PC-9 (cell line): ENCODE measurements at regions not wholly inside any gene's neighbourhood (a gene's known extent, or its start where the extent isn't known, plus 50 kb on each side); places are given as distances from the start of the nearest gene placed in this dataset.

ENCODE experiments used
- BruUV-seq: library from RNA; stranded (reverse); fragments of 400-500 nt; replicated peaks from 2 replicates; lab custom pipeline; 2021; lab: Mats Ljungman, UMichigan
- CTCF ChIA-PET: fragments of 300-600 bp; sonication (Branson Sonifier 250); formaldehyde crosslinking; loops from one replicate; lab custom pipeline; 2022; ENCODE audit warnings: antibody characterized with exemption; lab: Charles Lee
- POLR2A ChIA-PET: fragments of 300-600 bp; sonication (Branson Sonifier 250); formaldehyde crosslinking; loops from one replicate; lab custom pipeline; 2022; ENCODE audit warnings: antibody characterized with exemption; ENCODE audit not compliant: unreplicated experiment; lab: Charles Lee
- DNase-seq, 2 experiments: peaks; one replicate each; pipeline versions ENCODE4 v3.0.0 to v3.0.0-alpha.2; 2015 to 2022; ENCODE audit warnings: mixed read lengths in 1 of 2
- H2AFZ ChIP-seq: fragments of 200-600 bp; sonication (generic); 2 replicates; pipeline ENCODE4 v1.8.1; 2017; ENCODE audit warnings: antibody characterized with exemption
- H3F3A ChIP-seq: fragments of 200-600 bp; sonication (generic); 2 replicates; pipeline ENCODE4 v1.8.1; 2017; ENCODE audit warnings: antibody characterized with exemption, mild to moderate bottlenecking, low read depth; ENCODE audit not compliant: insufficient read depth
- H3K27ac ChIP-seq: fragments of 200-600 bp; sonication (generic); 2 replicates; pipeline ENCODE4 v1.6.1; 2016; ENCODE audit warnings: mixed run types
- H3K27me3 ChIP-seq: fragments of 200-600 bp; sonication (generic); 2 replicates; pipeline ENCODE4 v1.6.1; 2016; ENCODE audit warnings: low read depth, mixed run types; ENCODE audit not compliant: insufficient read depth
- H3K36me3 ChIP-seq: fragments of 200-600 bp; sonication (generic); 2 replicates; pipeline ENCODE4 v1.6.1; 2016; ENCODE audit warnings: low read depth, mixed run types
- H3K4me1 ChIP-seq: fragments of 200-600 bp; sonication (generic); replicated peaks from 2 replicates; pipeline ENCODE4 v1.6.1; 2016; ENCODE audit warnings: mixed run types; ENCODE audit not compliant: insufficient read depth
- H3K4me2 ChIP-seq: fragments of 200-600 bp; sonication (generic); 2 replicates; pipeline ENCODE4 v1.6.1; 2017; ENCODE audit warnings: mixed run types
- H3K4me3 ChIP-seq: fragments of 200-600 bp; sonication (generic); 2 replicates; pipeline ENCODE4 v1.6.1; 2016; ENCODE audit warnings: mixed run types
- H3K79me2 ChIP-seq: fragments of 200-600 bp; sonication (generic); 2 replicates; pipeline ENCODE4 v1.6.1; 2017; ENCODE audit warnings: low read depth, mixed run types
- H3K9me2 ChIP-seq: fragments of 200-600 bp; sonication (generic); 2 replicates; pipeline ENCODE4 v1.8.1; 2017; ENCODE audit warnings: mild to moderate bottlenecking; ENCODE audit not compliant: insufficient read depth
- H3K9me3 ChIP-seq: fragments of 200-600 bp; sonication (generic); 2 replicates; pipeline ENCODE4 v1.8.1; 2016; ENCODE audit warnings: low read depth; ENCODE audit not compliant: insufficient read depth
- H4K20me1 ChIP-seq: fragments of 200-600 bp; sonication (generic); 2 replicates; pipeline ENCODE4 v1.8.1; 2017; ENCODE audit not compliant: insufficient read depth
- CTCF ChIP-seq: fragments of 200-600 bp; sonication (generic); conservative IDR thresholded peaks from 2 replicates; pipeline ENCODE4 v1.6.1; 2017; ENCODE audit warnings: mixed run types, antibody characterized with exemption, mild to moderate bottlenecking, moderate library complexity
- EZH2 ChIP-seq: fragments of 200-600 bp; sonication (generic); IDR thresholded peaks from 2 replicates; pipeline ENCODE4 v1.8.0; 2017; ENCODE audit warnings: antibody characterized with exemption, low read depth
- intact Hi-C: fragments of 100-400 bp; cut with micrococcal nuclease; formaldehyde crosslinking; loops from one replicate; pipeline ENCODE4 v1.10.0; 2022; ENCODE audit not compliant: unreplicated experiment

GRCh38 chr1:30273021-30273325 is 450.4 kb downstream of the MATN1 start:
- no peaks in the 10 kb centered on the region for H3K4me1 ChIP-seq
- no TSS peak for BruUV-seq
- intact Hi-C loops = no loop called here
- H3K36me3 ChIP-seq = no peaks in the 10 kb centered on the region
- H3F3A ChIP-seq = no peaks in the 10 kb centered on the region
- no peak for TF ChIP-seq EZH2
- TF ChIP-seq CTCF = no peak
- no peak for DNase-seq
- no peak overlapping the region for H3K27ac ChIP-seq
- H3K9me3 ChIP-seq = no peaks in the 10 kb centered on the region
- no peaks in the 10 kb centered on the region for H3K9me2 ChIP-seq
- no peak overlapping the region for H2AFZ ChIP-seq
- no peak overlapping the region for H3K4me2 ChIP-seq
- H3K79me2 ChIP-seq = no peaks in the 10 kb centered on the region
- no peak overlapping the region for H3K4me3 ChIP-seq
- POLR2A ChIA-PET = no interaction called here
- no peaks in the 10 kb centered on the region for H4K20me1 ChIP-seq
- CTCF ChIA-PET = no interaction called here
- peaks cover 17% of the 10 kb centered on the region; the same call in 1 of the 2 replicates for H3K27me3 ChIP-seq

GRCh38 chr1:30272277-30273020 is 450.9 kb downstream of the MATN1 start:
- no peaks in the 10 kb centered on the region for H3K9me3 ChIP-seq
- H3K4me2 ChIP-seq = no peak overlapping the region
- H3K79me2 ChIP-seq = no peaks in the 10 kb centered on the region
- no peaks in the 10 kb centered on the region for H3K9me2 ChIP-seq
- H3K27me3 ChIP-seq = peaks cover 17% of the 10 kb centered on the region; the same call in 1 of the 2 replicates
- no peak for TF ChIP-seq CTCF
- no peak for TF ChIP-seq EZH2
- H3F3A ChIP-seq = no peaks in the 10 kb centered on the region
- CTCF ChIA-PET = no interaction called here
- H2AFZ ChIP-seq = no peak overlapping the region
- no peaks in the 10 kb centered on the region for H3K36me3 ChIP-seq
- H3K27ac ChIP-seq = no peak overlapping the region
- no peak overlapping the region for H3K4me3 ChIP-seq
- no peaks in the 10 kb centered on the region for H4K20me1 ChIP-seq
- DNase-seq = no peak
- BruUV-seq = no TSS peak
- intact Hi-C loops = no loop called here
- POLR2A ChIA-PET = no interaction called here
- no peaks in the 10 kb centered on the region for H3K4me1 ChIP-seq

GRCh38 chr1:30271401-30272276 is 451.7 kb downstream of the MATN1 start:
- intact Hi-C loops = no loop called here
- Histone ChIP-seq H3F3A (no peaks in the 10 kb centered on the region), H3K36me3 (no peaks in the 10 kb centered on the region), H3K4me3 (no peak overlapping the region), H2AFZ (no peak overlapping the region), H4K20me1 (no peaks in the 10 kb centered on the region), H3K9me3 (no peaks in the 10 kb centered on the region), H3K27ac (no peak overlapping the region), H3K27me3 (peaks cover 17% of the 10 kb centered on the region; the same call in 1 of the 2 replicates), H3K4me1 (no peaks in the 10 kb centered on the region), H3K4me2 (no peak overlapping the region), H3K9me2 (no peaks in the 10 kb centered on the region), H3K79me2 (no peaks in the 10 kb centered on the region)
- POLR2A ChIA-PET = no interaction called here
- TF ChIP-seq CTCF (no peak), EZH2 (no peak)
- DNase-seq = no peak
- no TSS peak for BruUV-seq
- CTCF ChIA-PET = no interaction called here
